ENCODE measurements at regions not wholly inside any gene's neighbourhood (a gene's known extent, or its start where the extent isn't known, plus 50 kb on each side); places are given as distances from the start of the nearest gene placed in this dataset.

DNA sequence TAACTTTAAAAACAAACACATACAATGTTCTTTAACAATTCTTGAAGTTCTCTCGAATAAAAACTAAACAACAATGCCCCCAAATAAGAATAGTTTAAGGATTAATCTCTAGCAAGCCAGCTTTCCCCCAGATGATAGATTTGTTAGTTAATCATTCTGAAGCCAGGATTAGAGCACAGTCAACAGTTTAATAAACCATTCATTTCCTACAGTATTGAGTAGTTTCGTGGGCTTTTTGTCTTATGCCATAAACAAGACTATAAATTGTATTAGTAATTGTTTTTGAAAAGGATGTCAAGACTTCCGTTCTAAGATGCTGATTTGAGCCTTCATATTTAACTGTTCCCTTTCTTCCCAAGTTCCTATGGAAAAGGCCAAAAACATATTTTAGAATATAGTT, 136.6 kb downstream of the PIK3R1 start:
- no peak overlapping the region for H3K4me3 ChIP-seq (ENCODE audit: control insufficient read depth in 1 of 7, extremely low read depth in 1 of 7, insufficient read depth in 4 of 7, low read depth in 2 of 7, low read length in 6 of 7)
- no peaks in the 10 kb centered on the region for H3K27me3 ChIP-seq (replicated peaks in 2 of 5; ENCODE audit: control insufficient read depth in 4 of 5, insufficient read depth in 5 of 5, low read length in 4 of 5)
- DNase-seq, result no peak
- H3K27ac ChIP-seq (ENCODE audit: insufficient read depth in 1 of 2, low read depth in 1 of 2, low read length in 2 of 2, poor library complexity in 1 of 2, severe bottlenecking in 2 of 2), result no peak overlapping the region
- H3K36me3 ChIP-seq (ENCODE audit: control insufficient read depth in 4 of 4, insufficient read depth in 4 of 4, low read length in 3 of 4), result no peaks in the 10 kb centered on the region
- ChIA-PET CTCF (no interaction called here), POLR2A (no interaction called here)
- H3K4me1 ChIP-seq (ENCODE audit: control extremely low read depth in 1 of 4, control insufficient read depth in 4 of 4, insufficient read depth in 4 of 4, low read length in 3 of 4), result peaks cover 0 to 17% (median 6%) of the 10 kb centered on the region in 4 experiments
- peaks cover 0 to 3% (median 2%) of the 10 kb centered on the region in 5 experiments for H3K9me3 ChIP-seq (ENCODE audit: control extremely low read depth in 1 of 5, control insufficient read depth in 4 of 5, insufficient read depth in 2 of 5, low read depth in 1 of 5, low read length in 4 of 5)
- WGBS (ENCODE audit: insufficient coverage), result no CpG with 5 or more reads among the region's 3 CpGs

DNA sequence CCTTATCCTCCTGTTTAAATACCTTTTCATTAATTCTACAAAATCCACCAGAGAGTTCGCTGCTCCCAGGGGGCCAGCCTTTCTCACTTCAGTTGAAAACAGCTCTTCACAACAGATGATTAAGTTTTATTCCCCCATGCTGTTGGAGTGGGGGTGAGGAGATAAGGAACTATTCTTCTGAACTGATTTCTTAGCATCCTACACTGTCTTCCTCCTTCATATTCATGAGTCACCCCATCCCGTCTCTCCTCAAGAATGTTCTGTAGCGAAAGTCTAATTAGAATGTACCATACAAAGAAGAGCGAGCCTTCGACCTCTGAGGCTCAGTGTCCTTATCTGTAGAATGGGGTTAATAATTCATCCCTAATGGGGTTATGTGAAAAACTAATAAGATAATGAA, 138.0 kb downstream of the PIK3R1 start:
- Histone ChIP-seq H3K9me3 (ENCODE audit: control extremely low read depth in 1 of 5, control insufficient read depth in 4 of 5, insufficient read depth in 2 of 5, low read depth in 1 of 5, low read length in 4 of 5) (peaks cover 0 to 1% (median 0%) of the 10 kb centered on the region in 5 experiments), H3K4me1 (ENCODE audit: control extremely low read depth in 1 of 4, control insufficient read depth in 4 of 4, insufficient read depth in 4 of 4, low read length in 3 of 4) (peaks cover 0 to 9% (median 4%) of the 10 kb centered on the region in 4 experiments), H3K27me3 (replicated peaks in 2 of 5; ENCODE audit: control insufficient read depth in 4 of 5, insufficient read depth in 5 of 5, low read length in 4 of 5) (no peaks in the 10 kb centered on the region), H3K36me3 (ENCODE audit: control insufficient read depth in 4 of 4, insufficient read depth in 4 of 4, low read length in 3 of 4) (no peaks in the 10 kb centered on the region), H3K4me3 (ENCODE audit: control insufficient read depth in 1 of 7, extremely low read depth in 1 of 7, insufficient read depth in 4 of 7, low read depth in 2 of 7, low read length in 6 of 7) (no peak overlapping the region), H3K27ac (ENCODE audit: insufficient read depth in 1 of 2, low read depth in 1 of 2, low read length in 2 of 2, poor library complexity in 1 of 2, severe bottlenecking in 2 of 2) (no peak overlapping the region)
- no CpG with 5 or more reads among the region's 5 CpGs for WGBS (ENCODE audit: insufficient coverage)
- CTCF ChIA-PET, result interaction anchor here (1.0 kb wide), 1 partner anchor 21 kb away, joined by 3 read pairs; no protein-coding TSS in a partner anchor
- DNase-seq, result no peak
- POLR2A ChIA-PET, result no interaction called here

DNA sequence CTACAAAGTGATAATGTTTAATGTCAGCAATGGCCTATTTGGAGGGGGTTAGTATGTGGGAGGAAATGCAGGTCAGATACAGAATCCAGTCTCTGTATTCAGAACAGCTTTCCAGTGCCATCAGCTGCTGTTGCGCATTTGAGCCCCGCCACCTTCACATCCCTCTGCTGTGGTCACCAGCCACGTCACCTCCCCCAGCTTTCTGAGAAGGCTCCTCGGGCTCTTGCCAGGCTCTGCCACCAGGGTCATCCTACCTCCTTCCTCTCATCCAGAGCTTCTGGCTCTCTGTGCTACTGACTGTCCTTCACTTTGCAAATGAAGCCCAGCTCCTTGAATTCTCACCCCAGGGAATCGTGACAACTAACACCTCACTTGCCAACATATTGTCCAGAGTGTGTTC, 138.8 kb downstream of the PIK3R1 start:
- Histone ChIP-seq H3K9me3 (ENCODE audit: control extremely low read depth in 1 of 5, control insufficient read depth in 4 of 5, insufficient read depth in 2 of 5, low read depth in 1 of 5, low read length in 4 of 5) (no peaks in the 10 kb centered on the region), H3K36me3 (ENCODE audit: control insufficient read depth in 4 of 4, insufficient read depth in 4 of 4, low read length in 3 of 4) (no peaks in the 10 kb centered on the region), H3K4me3 (ENCODE audit: control insufficient read depth in 1 of 7, extremely low read depth in 1 of 7, insufficient read depth in 4 of 7, low read depth in 2 of 7, low read length in 6 of 7) (no peak overlapping the region), H3K27ac (ENCODE audit: insufficient read depth in 1 of 2, low read depth in 1 of 2, low read length in 2 of 2, poor library complexity in 1 of 2, severe bottlenecking in 2 of 2) (no peak overlapping the region), H3K27me3 (replicated peaks in 2 of 5; ENCODE audit: control insufficient read depth in 4 of 5, insufficient read depth in 5 of 5, low read length in 4 of 5) (no peaks in the 10 kb centered on the region), H3K4me1 (ENCODE audit: control extremely low read depth in 1 of 4, control insufficient read depth in 4 of 4, insufficient read depth in 4 of 4, low read length in 3 of 4) (peaks cover 0 to 9% (median 4%) of the 10 kb centered on the region in 4 experiments)
- 74% methylated on average over 4 of the region's 5 CpGs for WGBS (ENCODE audit: insufficient coverage)
- CTCF ChIA-PET, result interaction anchor here (0.7 kb wide), 1 partner anchor 10 kb away, joined by 3 read pairs; no protein-coding TSS in a partner anchor
- DNase-seq, result peak in 1 of 3 donors; percentile 42
- POLR2A ChIA-PET, result no interaction called here

DNA sequence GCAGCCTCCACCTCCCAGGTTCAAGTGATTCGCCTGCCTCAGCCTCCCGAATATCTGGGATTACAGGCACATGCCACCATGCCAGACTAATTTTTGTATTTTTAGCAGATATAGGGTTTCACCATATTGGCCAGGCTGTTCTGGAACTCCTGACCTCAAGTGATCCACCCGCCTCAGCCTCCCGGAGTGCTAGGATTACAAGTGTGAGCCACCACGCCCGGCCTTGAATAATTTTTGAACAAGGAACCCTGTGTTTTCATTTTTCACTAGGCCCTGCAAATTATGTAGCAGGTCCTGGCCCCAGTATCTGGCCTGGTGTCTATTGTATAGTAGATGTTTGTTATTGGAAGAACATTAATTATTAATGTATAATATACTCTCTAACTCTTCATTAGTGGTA, 140.7 kb downstream of the PIK3R1 start:
- CTCF ChIA-PET, result no interaction called here
- no peak for DNase-seq
- Histone ChIP-seq H3K4me1 (ENCODE audit: control extremely low read depth in 1 of 4, control insufficient read depth in 4 of 4, insufficient read depth in 4 of 4, low read length in 3 of 4) (peaks cover 0 to 12% (median 8%) of the 10 kb centered on the region in 4 experiments), H3K36me3 (ENCODE audit: control insufficient read depth in 4 of 4, insufficient read depth in 4 of 4, low read length in 3 of 4) (no peaks in the 10 kb centered on the region), H3K4me3 (ENCODE audit: control insufficient read depth in 1 of 7, extremely low read depth in 1 of 7, insufficient read depth in 4 of 7, low read depth in 2 of 7, low read length in 6 of 7) (no peak overlapping the region), H3K9me3 (ENCODE audit: control extremely low read depth in 1 of 5, control insufficient read depth in 4 of 5, insufficient read depth in 2 of 5, low read depth in 1 of 5, low read length in 4 of 5) (no peaks in the 10 kb centered on the region), H3K27me3 (replicated peaks in 2 of 5; ENCODE audit: control insufficient read depth in 4 of 5, insufficient read depth in 5 of 5, low read length in 4 of 5) (no peaks in the 10 kb centered on the region), H3K27ac (ENCODE audit: insufficient read depth in 1 of 2, low read depth in 1 of 2, low read length in 2 of 2, poor library complexity in 1 of 2, severe bottlenecking in 2 of 2) (no peak overlapping the region)
- 96% methylated on average over 4 of the region's 6 CpGs for WGBS (ENCODE audit: insufficient coverage)
- POLR2A ChIA-PET, result no interaction called here

DNA sequence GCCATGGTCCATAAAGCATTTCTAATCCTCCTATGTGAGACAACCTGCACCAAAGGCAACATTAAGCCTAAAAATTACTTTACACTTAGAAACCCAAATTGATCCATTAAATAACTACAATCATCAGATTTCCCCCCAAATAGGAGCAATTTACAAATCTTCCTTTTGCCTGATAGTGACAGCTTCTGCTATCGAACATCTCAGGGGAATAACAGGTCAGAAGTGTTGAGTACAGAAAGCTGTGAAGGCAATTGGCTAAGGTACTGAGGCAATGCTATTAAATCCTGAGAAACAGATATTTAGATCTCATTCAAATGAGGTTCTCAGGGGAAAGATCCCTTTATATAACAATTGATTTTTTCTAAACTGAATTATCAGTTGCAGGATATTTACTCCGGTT, 141.1 kb downstream of the PIK3R1 start:
- H3K4me1 ChIP-seq (ENCODE audit: control extremely low read depth in 1 of 4, control insufficient read depth in 4 of 4, insufficient read depth in 4 of 4, low read length in 3 of 4), result peaks cover 0 to 12% (median 8%) of the 10 kb centered on the region in 4 experiments
- no peaks in the 10 kb centered on the region for H3K27me3 ChIP-seq (replicated peaks in 2 of 5; ENCODE audit: control insufficient read depth in 4 of 5, insufficient read depth in 5 of 5, low read length in 4 of 5)
- no peak for DNase-seq
- H3K9me3 ChIP-seq (ENCODE audit: control extremely low read depth in 1 of 5, control insufficient read depth in 4 of 5, insufficient read depth in 2 of 5, low read depth in 1 of 5, low read length in 4 of 5), result no peaks in the 10 kb centered on the region
- POLR2A ChIA-PET, result no interaction called here
- no peak overlapping the region for H3K4me3 ChIP-seq (ENCODE audit: control insufficient read depth in 1 of 7, extremely low read depth in 1 of 7, insufficient read depth in 4 of 7, low read depth in 2 of 7, low read length in 6 of 7)
- H3K27ac ChIP-seq (ENCODE audit: insufficient read depth in 1 of 2, low read depth in 1 of 2, low read length in 2 of 2, poor library complexity in 1 of 2, severe bottlenecking in 2 of 2), result no peak overlapping the region
- H3K36me3 ChIP-seq (ENCODE audit: control insufficient read depth in 4 of 4, insufficient read depth in 4 of 4, low read length in 3 of 4), result no peaks in the 10 kb centered on the region
- whole genome bisulfite sequencing (ENCODE audit: insufficient coverage), result no CpG with 5 or more reads among the region's 2 CpGs
- CTCF ChIA-PET, result no interaction called here

DNA sequence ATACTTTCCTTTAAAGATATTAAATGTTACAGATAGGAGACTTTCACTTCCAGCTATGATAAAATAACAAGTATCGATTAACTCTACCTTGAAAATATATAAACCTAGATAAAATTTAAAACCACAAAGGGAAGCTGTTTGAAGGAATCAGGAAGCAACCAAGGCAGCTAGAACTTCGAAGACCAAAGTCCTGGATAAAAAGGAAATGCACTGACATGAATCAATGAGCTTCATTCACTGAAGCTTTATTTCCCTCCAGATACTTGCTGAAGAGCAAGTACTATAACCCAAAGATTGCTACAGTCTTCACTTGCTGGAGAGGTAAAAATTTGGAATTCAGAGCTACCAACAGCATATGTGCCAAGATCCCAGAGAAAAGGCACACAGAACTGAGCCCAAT, 144.1 kb downstream of the PIK3R1 start:
- peaks cover 0 to 7% (median 0%) of the 10 kb centered on the region in 5 experiments for H3K9me3 ChIP-seq (ENCODE audit: control extremely low read depth in 1 of 5, control insufficient read depth in 4 of 5, insufficient read depth in 2 of 5, low read depth in 1 of 5, low read length in 4 of 5)
- H3K36me3 ChIP-seq (ENCODE audit: control insufficient read depth in 4 of 4, insufficient read depth in 4 of 4, low read length in 3 of 4), result no peaks in the 10 kb centered on the region
- CTCF ChIA-PET, result interaction anchor here (0.8 to 1.2 kb wide), 3 partner anchors 17 to 21 kb away, joined by 3 to 4 read pairs (median 4); no protein-coding TSS in a partner anchor
- WGBS (ENCODE audit: insufficient coverage), result 0% methylated on average over 1 of the region's 2 CpGs
- POLR2A ChIA-PET, result no interaction called here
- H3K27me3 ChIP-seq (replicated peaks in 2 of 5; ENCODE audit: control insufficient read depth in 4 of 5, insufficient read depth in 5 of 5, low read length in 4 of 5), result no peaks in the 10 kb centered on the region
- no peak overlapping the region for H3K27ac ChIP-seq (ENCODE audit: insufficient read depth in 1 of 2, low read depth in 1 of 2, low read length in 2 of 2, poor library complexity in 1 of 2, severe bottlenecking in 2 of 2)
- no peak for DNase-seq
- peaks cover 0 to 6% (median 3%) of the 10 kb centered on the region in 4 experiments for H3K4me1 ChIP-seq (ENCODE audit: control extremely low read depth in 1 of 4, control insufficient read depth in 4 of 4, insufficient read depth in 4 of 4, low read length in 3 of 4)
- H3K4me3 ChIP-seq (ENCODE audit: control insufficient read depth in 1 of 7, extremely low read depth in 1 of 7, insufficient read depth in 4 of 7, low read depth in 2 of 7, low read length in 6 of 7), result no peak overlapping the region

DNA sequence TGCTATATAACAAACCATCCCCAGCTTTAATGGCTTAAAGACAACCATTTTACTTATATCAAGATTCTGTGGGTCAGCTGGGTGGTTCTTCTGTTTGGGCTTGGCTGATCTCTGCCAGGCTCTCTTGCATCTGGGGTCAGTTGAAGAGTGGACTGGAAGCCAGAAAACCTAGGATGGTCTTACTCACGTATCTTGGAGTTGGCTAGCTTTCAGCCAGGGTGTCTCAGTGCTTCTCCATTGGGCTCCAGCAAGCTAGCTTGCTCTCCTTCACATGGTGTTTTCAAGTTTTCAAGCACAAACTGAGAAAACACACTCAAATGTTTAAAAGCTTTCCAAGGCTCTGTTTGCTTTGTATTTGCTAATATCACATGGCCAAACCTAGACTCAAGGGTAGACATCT, 146.8 kb downstream of the PIK3R1 start:
- Histone ChIP-seq H3K36me3 (ENCODE audit: control insufficient read depth in 4 of 4, insufficient read depth in 4 of 4, low read length in 3 of 4) (no peaks in the 10 kb centered on the region), H3K27me3 (replicated peaks in 2 of 5; ENCODE audit: control insufficient read depth in 4 of 5, insufficient read depth in 5 of 5, low read length in 4 of 5) (no peaks in the 10 kb centered on the region), H3K9me3 (ENCODE audit: control extremely low read depth in 1 of 5, control insufficient read depth in 4 of 5, insufficient read depth in 2 of 5, low read depth in 1 of 5, low read length in 4 of 5) (peaks cover 0 to 7% (median 0%) of the 10 kb centered on the region in 5 experiments), H3K4me3 (ENCODE audit: control insufficient read depth in 1 of 7, extremely low read depth in 1 of 7, insufficient read depth in 4 of 7, low read depth in 2 of 7, low read length in 6 of 7) (no peak overlapping the region), H3K4me1 (ENCODE audit: control extremely low read depth in 1 of 4, control insufficient read depth in 4 of 4, insufficient read depth in 4 of 4, low read length in 3 of 4) (peaks cover 0 to 6% (median 3%) of the 10 kb centered on the region in 4 experiments), H3K27ac (ENCODE audit: insufficient read depth in 1 of 2, low read depth in 1 of 2, low read length in 2 of 2, poor library complexity in 1 of 2, severe bottlenecking in 2 of 2) (no peak overlapping the region)
- CTCF ChIA-PET, result no interaction called here
- no peak for DNase-seq
- 88% methylated on average over 1 of the region's 1 CpG for WGBS (ENCODE audit: insufficient coverage)
- POLR2A ChIA-PET, result no interaction called here

Measured in common myeloid progenitor, CD34-positive (primary cell).